Karpas-422 (cell line): ENCODE measurements at regions not wholly inside any gene's neighbourhood (a gene's known extent, or its start where the extent isn't known, plus 50 kb on each side); places are given as distances from the start of the nearest gene placed in this dataset.

Experiments used
- DNase-seq: peaks from one replicate; pipeline ENCODE4 v3.0.0-alpha.2; 2015
- H2AFZ ChIP-seq: fragments of 200-600 bp; sonication (generic); 2 replicates; pipeline ENCODE4 v1.6.1; 2014; ENCODE audit warnings: antibody characterized with exemption, low read length, mixed read lengths
- H3K27ac ChIP-seq: fragments of 200-600 bp; sonication (generic); 2 replicates; pipeline ENCODE4 v1.5.1; 2014; ENCODE audit warnings: mild to moderate bottlenecking, low read length, moderate library complexity
- H3K27me3 ChIP-seq: fragments of 200-600 bp; sonication (generic); 2 replicates; pipeline ENCODE4 v1.6.1; 2014; ENCODE audit warnings: low read length, mixed read lengths
- H3K36me3 ChIP-seq: fragments of 200-600 bp; sonication (generic); 2 replicates; pipeline ENCODE4 v1.6.1; 2014; ENCODE audit warnings: low read length, mixed read lengths; ENCODE audit not compliant: insufficient read depth
- H3K4me1 ChIP-seq: fragments of 200-600 bp; sonication (generic); 2 replicates; pipeline ENCODE4 v1.6.1; 2014; ENCODE audit warnings: mild to moderate bottlenecking, low read length, mixed read lengths
- H3K4me2 ChIP-seq: fragments of 200-600 bp; sonication (generic); 2 replicates; pipeline ENCODE4 v1.6.1; 2014; ENCODE audit warnings: low read length, low read depth, mild to moderate bottlenecking; ENCODE audit not compliant: poor library complexity, severe bottlenecking
- H3K4me3 ChIP-seq: fragments of 200-600 bp; sonication (generic); 2 replicates; pipeline ENCODE4 v1.5.1; 2014; ENCODE audit warnings: mild to moderate bottlenecking, antibody characterized with exemption, low read length, mixed read lengths
- H3K79me2 ChIP-seq: fragments of 200-600 bp; sonication (generic); 2 replicates; pipeline ENCODE4 v1.6.1; 2014; ENCODE audit warnings: mild to moderate bottlenecking, low read length, mixed read lengths
- H3K9ac ChIP-seq: fragments of 200-600 bp; sonication (generic); 2 replicates; pipeline ENCODE4 v1.6.0; 2014; ENCODE audit warnings: low read length
- H3K9me2 ChIP-seq: fragments of 200-600 bp; sonication (generic), shearing (Covaris generic); replicated peaks from 2 replicates; pipeline ENCODE4 v1.6.0; 2014; ENCODE audit warnings: mild to moderate bottlenecking, low read length, moderate library complexity; ENCODE audit not compliant: insufficient read depth
- H3K9me3 ChIP-seq: fragments of 300-700, 200-600 bp; sonication (generic); 2 replicates; pipeline ENCODE4 v1.6.1; 2014; ENCODE audit warnings: low read length, mixed read lengths
- H4K20me1 ChIP-seq: fragments of 200-600 bp; sonication (generic); 2 replicates; pipeline ENCODE4 v1.6.1; 2014; ENCODE audit warnings: mild to moderate bottlenecking, antibody characterized with exemption, low read length, low read depth; ENCODE audit not compliant: insufficient read depth

GRCh38 chr5:155068616-155069100, 55.1 kb downstream of the KIF4B start:
- Histone ChIP-seq H3K27me3 (no peaks in the 10 kb centered on the region), H4K20me1 (no peaks in the 10 kb centered on the region), H3K4me1 (peaks cover 5% of the 10 kb centered on the region), H3K9me2 (no peaks in the 10 kb centered on the region), H3K79me2 (no peaks in the 10 kb centered on the region), H2AFZ (no peak overlapping the region), H3K36me3 (no peaks in the 10 kb centered on the region), H3K4me2 (no peak overlapping the region), H3K27ac (no peak overlapping the region), H3K4me3 (no peak overlapping the region), H3K9ac (no peak overlapping the region), H3K9me3 (no peaks in the 10 kb centered on the region)
- no peak for DNase-seq

GRCh38 chr5:155069961-155070360, 56.4 kb downstream of the KIF4B start:
- Histone ChIP-seq H3K9me2 (no peaks in the 10 kb centered on the region), H3K27me3 (no peaks in the 10 kb centered on the region), H3K36me3 (no peaks in the 10 kb centered on the region), H3K9me3 (no peaks in the 10 kb centered on the region), H2AFZ (no peak overlapping the region), H3K4me3 (no peak overlapping the region), H4K20me1 (no peaks in the 10 kb centered on the region), H3K27ac (no peak overlapping the region), H3K4me1 (peaks cover 5% of the 10 kb centered on the region), H3K9ac (no peak overlapping the region), H3K79me2 (no peaks in the 10 kb centered on the region), H3K4me2 (no peak overlapping the region)
- DNase-seq = no peak

GRCh38 chr5:155070781-155071180, 57.2 kb downstream of the KIF4B start:
- no peaks in the 10 kb centered on the region for H3K9me2 ChIP-seq
- H4K20me1 ChIP-seq = no peaks in the 10 kb centered on the region
- H3K4me2 ChIP-seq = no peak overlapping the region
- no peaks in the 10 kb centered on the region for H3K36me3 ChIP-seq
- no peak overlapping the region for H2AFZ ChIP-seq
- H3K4me1 ChIP-seq = peaks cover 5% of the 10 kb centered on the region
- H3K27ac ChIP-seq = no peak overlapping the region
- no peak for DNase-seq
- H3K27me3 ChIP-seq = no peaks in the 10 kb centered on the region
- H3K9me3 ChIP-seq = no peaks in the 10 kb centered on the region
- H3K9ac ChIP-seq = no peak overlapping the region
- H3K79me2 ChIP-seq = no peaks in the 10 kb centered on the region
- no peak overlapping the region for H3K4me3 ChIP-seq

- H3K4me1 ChIP-seq = no peaks in the 10 kb centered on the region
- H3K9ac ChIP-seq = no peak overlapping the region
- H3K36me3 ChIP-seq = no peaks in the 10 kb centered on the region
- H3K9me3 ChIP-seq = no peaks in the 10 kb centered on the region
- H3K4me3 ChIP-seq = no peak overlapping the region
- no peaks in the 10 kb centered on the region for H3K9me2 ChIP-seq
- H3K79me2 ChIP-seq = no peaks in the 10 kb centered on the region
- H3K27ac ChIP-seq = no peak overlapping the region
- no peak overlapping the region for H3K4me2 ChIP-seq
- no peaks in the 10 kb centered on the region for H4K20me1 ChIP-seq
- no peaks in the 10 kb centered on the region for H3K27me3 ChIP-seq
- H2AFZ ChIP-seq = no peak overlapping the region
- no peak for DNase-seq
These were observed 62.8 kb downstream of the KIF4B start for GRCh38 chr5:155076379-155076778.

- Histone ChIP-seq H3K36me3 (no peaks in the 10 kb centered on the region), H3K9me2 (no peaks in the 10 kb centered on the region), H3K9me3 (no peaks in the 10 kb centered on the region), H3K27ac (no peak overlapping the region), H3K79me2 (no peaks in the 10 kb centered on the region), H3K4me1 (no peaks in the 10 kb centered on the region), H3K4me3 (no peak overlapping the region), H4K20me1 (no peaks in the 10 kb centered on the region), H2AFZ (no peak overlapping the region), H3K9ac (no peak overlapping the region), H3K4me2 (no peak overlapping the region), H3K27me3 (no peaks in the 10 kb centered on the region)
- DNase-seq = no peak
These were observed 66.1 kb downstream of the KIF4B start for GRCh38 chr5:155079698-155080097.

GRCh38 chr5:155080721-155081120, 67.2 kb downstream of the KIF4B start:
- no peak overlapping the region for H3K4me2 ChIP-seq
- no peak overlapping the region for H3K27ac ChIP-seq
- H3K9ac ChIP-seq = no peak overlapping the region
- no peaks in the 10 kb centered on the region for H3K9me3 ChIP-seq
- H3K79me2 ChIP-seq = no peaks in the 10 kb centered on the region
- no peaks in the 10 kb centered on the region for H3K4me1 ChIP-seq
- no peak overlapping the region for H2AFZ ChIP-seq
- H4K20me1 ChIP-seq = no peaks in the 10 kb centered on the region
- no peaks in the 10 kb centered on the region for H3K9me2 ChIP-seq
- no peaks in the 10 kb centered on the region for H3K36me3 ChIP-seq
- H3K4me3 ChIP-seq = no peak overlapping the region
- no peak for DNase-seq
- H3K27me3 ChIP-seq = no peaks in the 10 kb centered on the region

- Histone ChIP-seq H3K9me2 (no peaks in the 10 kb centered on the region), H3K9me3 (no peaks in the 10 kb centered on the region), H3K27me3 (no peaks in the 10 kb centered on the region), H2AFZ (no peak overlapping the region), H3K36me3 (no peaks in the 10 kb centered on the region), H4K20me1 (no peaks in the 10 kb centered on the region), H3K79me2 (no peaks in the 10 kb centered on the region), H3K9ac (no peak overlapping the region), H3K27ac (no peak overlapping the region), H3K4me1 (no peaks in the 10 kb centered on the region), H3K4me3 (no peak overlapping the region), H3K4me2 (no peak overlapping the region)
- DNase-seq = no peak
These were observed 68.1 kb downstream of the KIF4B start for GRCh38 chr5:155081618-155082017.

GRCh38 chr5:155082401-155082800, 68.8 kb downstream of the KIF4B start:
- Histone ChIP-seq H2AFZ (no peak overlapping the region), H3K36me3 (no peaks in the 10 kb centered on the region), H3K4me2 (no peak overlapping the region), H3K79me2 (no peaks in the 10 kb centered on the region), H4K20me1 (no peaks in the 10 kb centered on the region), H3K27me3 (no peaks in the 10 kb centered on the region), H3K4me3 (no peak overlapping the region), H3K9me3 (no peaks in the 10 kb centered on the region), H3K27ac (no peak overlapping the region), H3K9me2 (no peaks in the 10 kb centered on the region), H3K4me1 (no peaks in the 10 kb centered on the region), H3K9ac (no peak overlapping the region)
- DNase-seq = no peak
